OCI-LY7 (cell line): ENCODE measurements at regions not wholly inside any gene's neighbourhood (a gene's known extent, or its start where the extent isn't known, plus 50 kb on each side); places are given as distances from the start of the nearest gene placed in this dataset.

ENCODE experiments used
- BruUV-seq: library from RNA; stranded (reverse); fragments of 400-500 nt; replicated peaks from 2 replicates; lab custom pipeline; 2021; lab: Mats Ljungman, UMichigan
- CTCF ChIA-PET: fragments of 300-600 bp; sonication (Branson Sonifier 250); formaldehyde crosslinking; loops from one replicate; lab custom pipeline; 2022; ENCODE audit warnings: antibody characterized with exemption; ENCODE audit not compliant: unreplicated experiment; lab: Charles Lee
- POLR2A ChIA-PET: fragments of 300-600 bp; sonication (Branson Sonifier 250); formaldehyde crosslinking; loops from one replicate; lab custom pipeline; 2022; ENCODE audit warnings: antibody characterized with exemption; lab: Charles Lee
- DNase-seq: peaks from one replicate; pipeline ENCODE4 v3.0.0-alpha.2; 2015; ENCODE audit warnings: low spot score
- H2AFZ ChIP-seq: fragments of 200-600 bp; sonication (generic), shearing (Covaris generic); 2 replicates; pipeline ENCODE4 v1.6.1; 2014; ENCODE audit warnings: mild to moderate bottlenecking, antibody characterized with exemption, low read length, moderate library complexity
- H3K27ac ChIP-seq: fragments of 200-600 bp; sonication (generic); 2 replicates; pipeline ENCODE4 v1.5.1; 2014; ENCODE audit warnings: mixed run types, low read depth, mild to moderate bottlenecking, moderate library complexity, low read length, inconsistent platforms; ENCODE audit not compliant: poor library complexity, severe bottlenecking
- H3K36me3 ChIP-seq: fragments of 200-600 bp; sonication (generic); 2 replicates; pipeline ENCODE4 v1.6.1; 2014; ENCODE audit warnings: mild to moderate bottlenecking, antibody characterized with exemption, low read length, moderate library complexity, mixed read lengths; ENCODE audit not compliant: insufficient read depth
- H3K4me1 ChIP-seq: fragments of 200-600 bp; sonication (generic); 2 replicates; pipeline ENCODE4 v1.5.1; 2014; ENCODE audit warnings: mild to moderate bottlenecking, low read length; ENCODE audit not compliant: insufficient read depth, poor library complexity, severe bottlenecking
- H3K4me2 ChIP-seq: fragments of 200-600 bp; sonication (generic); 2 replicates; pipeline ENCODE4 v1.6.1; 2014; ENCODE audit warnings: mild to moderate bottlenecking, low read length
- H3K4me3 ChIP-seq: fragments of 200-600 bp; sonication (generic); 2 replicates; pipeline ENCODE4 v1.5.1; 2014; ENCODE audit warnings: mild to moderate bottlenecking, low read depth, low read length; ENCODE audit not compliant: poor library complexity, severe bottlenecking
- H3K79me2 ChIP-seq: fragments of 200-600 bp; sonication (generic); 2 replicates; pipeline ENCODE4 v1.6.1; 2016; ENCODE audit warnings: low read depth, mild to moderate bottlenecking, low read length, moderate library complexity, mixed read lengths; ENCODE audit not compliant: insufficient read depth
- H3K9me2 ChIP-seq: fragments of 200-600 bp; sonication (generic); 2 replicates; pipeline ENCODE4 v1.6.1; 2016; ENCODE audit warnings: mild to moderate bottlenecking, low read length, mixed read lengths; ENCODE audit not compliant: insufficient read depth
- H3K9me3 ChIP-seq: fragments of 200-600 bp; sonication (generic); 2 replicates; pipeline ENCODE4 v1.6.1; 2014; ENCODE audit warnings: mild to moderate bottlenecking, mixed run types, low read length, mixed read lengths
- H4K20me1 ChIP-seq: fragments of 200-600 bp; sonication (generic); 2 replicates; pipeline ENCODE4 v1.6.1; 2014; ENCODE audit warnings: mild to moderate bottlenecking, antibody characterized with exemption, low read length, moderate library complexity, mixed read lengths; ENCODE audit not compliant: insufficient read depth
- CTCF ChIP-seq: fragments of 200-600 bp; sonication (generic); conservative IDR thresholded peaks from 2 replicates; pipeline ENCODE4 v1.5.1; 2014; ENCODE audit warnings: mild to moderate bottlenecking, antibody characterized with exemption, low read length, moderate library complexity, mixed read lengths
- EZH2phosphoT487 ChIP-seq: fragments of 200-600 bp; sonication (generic); IDR thresholded peaks from 2 replicates; pipeline ENCODE4 v1.6.1; 2018; ENCODE audit warnings: low read depth, borderline replicate concordance, mild to moderate bottlenecking, mixed run types, antibody characterized with exemption, low read length, moderate library complexity, mixed read lengths
- intact Hi-C: fragments of 100-400 bp; cut with micrococcal nuclease; formaldehyde crosslinking; loops from one replicate; pipeline ENCODE4 v1.10.0; 2022; ENCODE audit not compliant: unreplicated experiment

DNA sequence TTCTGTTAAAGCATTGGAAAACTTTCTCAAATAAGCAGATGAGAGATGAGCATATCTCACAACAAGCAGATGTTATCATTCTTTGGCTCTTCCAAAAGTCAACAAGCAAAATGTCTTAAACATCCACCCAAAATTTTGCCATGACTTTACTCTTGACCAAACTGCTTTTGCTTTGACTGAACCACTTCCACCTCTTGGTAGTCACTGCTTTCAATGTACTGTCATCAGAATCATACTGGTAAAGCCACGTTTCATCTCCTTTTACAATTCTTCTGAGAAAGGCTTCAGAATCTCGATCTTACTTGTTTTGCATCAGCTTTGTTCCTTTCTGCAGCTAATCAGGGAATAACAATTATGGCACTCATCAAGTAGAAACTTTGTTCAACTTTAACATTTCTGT, 498.5 kb upstream of the GJE1 start:
- no peaks in the 10 kb centered on the region for H3K79me2 ChIP-seq
- H3K4me1 ChIP-seq = no peaks in the 10 kb centered on the region
- intact Hi-C loops = no loop called here
- H3K27ac ChIP-seq = no peak overlapping the region
- no peak for TF ChIP-seq EZH2phosphoT487
- TF ChIP-seq CTCF = no peak
- no peak for DNase-seq
- no peak overlapping the region for H2AFZ ChIP-seq
- POLR2A ChIA-PET = no interaction called here
- no peaks in the 10 kb centered on the region for H3K9me2 ChIP-seq
- no peaks in the 10 kb centered on the region for H3K9me3 ChIP-seq
- no peaks in the 10 kb centered on the region for H4K20me1 ChIP-seq
- CTCF ChIA-PET = no interaction called here
- no peaks in the 10 kb centered on the region for H3K36me3 ChIP-seq
- H3K4me3 ChIP-seq = no peak overlapping the region
- no TSS peak for BruUV-seq
- H3K4me2 ChIP-seq = no peak overlapping the region

DNA sequence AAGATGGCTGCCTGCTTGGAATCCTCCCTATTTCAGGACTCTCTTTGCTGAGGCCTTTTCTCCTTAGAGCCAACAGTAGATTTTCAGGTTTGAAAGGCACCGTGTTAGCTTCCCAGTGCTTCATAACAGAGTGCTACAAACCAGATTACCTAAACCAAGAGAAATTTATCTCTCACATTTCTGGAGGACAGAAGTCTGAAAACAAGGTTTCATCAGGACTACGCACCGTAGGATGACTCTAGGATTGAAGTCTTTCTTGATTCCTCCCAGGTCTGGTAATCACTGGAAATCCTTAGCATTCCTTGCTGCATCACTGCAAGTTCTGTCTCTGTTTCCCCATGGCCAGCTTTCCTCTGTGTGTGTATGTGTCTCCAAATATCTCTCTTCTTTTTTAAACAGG, 508.4 kb upstream of the GJE1 start:
- CTCF ChIA-PET = no interaction called here
- H3K4me3 ChIP-seq = no peak overlapping the region
- no peaks in the 10 kb centered on the region for H3K36me3 ChIP-seq
- H3K9me2 ChIP-seq = no peaks in the 10 kb centered on the region
- H3K27ac ChIP-seq = no peak overlapping the region
- H3K79me2 ChIP-seq = no peaks in the 10 kb centered on the region
- H3K9me3 ChIP-seq = no peaks in the 10 kb centered on the region
- no peak overlapping the region for H3K4me2 ChIP-seq
- no peak for TF ChIP-seq CTCF
- TF ChIP-seq EZH2phosphoT487 = no peak
- DNase-seq = no peak
- H2AFZ ChIP-seq = no peak overlapping the region
- H3K4me1 ChIP-seq = no peaks in the 10 kb centered on the region
- no TSS peak for BruUV-seq
- intact Hi-C loops = no loop called here
- no peaks in the 10 kb centered on the region for H4K20me1 ChIP-seq
- POLR2A ChIA-PET = interaction anchor here (1.4 kb wide), 1 partner anchor 11 kb away, joined by 3 read pairs; no protein-coding TSS in a partner anchor

DNA sequence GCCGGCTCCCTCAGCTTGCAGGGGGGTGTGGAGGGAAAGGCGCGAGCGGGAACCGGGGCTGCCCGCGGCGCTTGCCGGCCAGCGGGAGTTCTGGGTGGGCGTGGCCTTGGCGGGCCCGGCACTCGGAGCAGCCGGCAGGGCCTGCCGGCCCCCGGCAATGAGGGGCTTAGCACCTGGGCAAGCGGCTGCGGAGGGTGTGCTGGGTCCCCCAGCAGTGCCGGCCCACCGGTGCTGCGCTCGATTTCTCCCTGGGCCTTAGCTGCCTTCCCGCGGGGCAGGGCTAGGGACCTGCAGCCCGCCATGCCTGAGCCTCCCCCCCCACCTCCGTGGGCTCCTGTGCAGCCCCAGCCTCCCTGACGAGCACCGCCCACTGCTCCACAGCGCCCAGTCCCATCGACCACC, 514.5 kb upstream of the GJE1 start:
- H3K4me1 ChIP-seq = no peaks in the 10 kb centered on the region
- no TSS peak for BruUV-seq
- no peaks in the 10 kb centered on the region for H3K9me3 ChIP-seq
- ChIA-PET CTCF (no interaction called here), POLR2A (interaction anchor here (0.6 to 1.2 kb wide), 2 partner anchors 11 to 454 kb away, joined by 3 read pairs; no protein-coding TSS in a partner anchor)
- H2AFZ ChIP-seq = no peak overlapping the region
- H3K4me2 ChIP-seq = no peak overlapping the region
- DNase-seq = no peak
- no peaks in the 10 kb centered on the region for H3K9me2 ChIP-seq
- TF ChIP-seq CTCF (no peak), EZH2phosphoT487 (no peak)
- no peaks in the 10 kb centered on the region for H3K36me3 ChIP-seq
- H3K79me2 ChIP-seq = no peaks in the 10 kb centered on the region
- H3K4me3 ChIP-seq = no peak overlapping the region
- intact Hi-C loops = no loop called here
- H4K20me1 ChIP-seq = no peaks in the 10 kb centered on the region
- H3K27ac ChIP-seq = no peak overlapping the region
